Right lobe of liver (tissue), 4 donors: ENCODE measurements at regions not wholly inside any gene's neighbourhood (a gene's known extent, or its start where the extent isn't known, plus 50 kb on each side); places are given as distances from the start of the nearest gene placed in this dataset.

Source experiments
- CTCF ChIP-seq, 4 donors: fragments of 200-600 bp in 3 of 4; fragments of 450-650 bp in 1 of 4; IDR thresholded peaks; one replicate each; pipeline versions ENCODE4 v1.5.1 to v1.8.0; 2016 to 2022; ENCODE audit warnings: antibody characterized with exemption in 4 of 4, mild to moderate bottlenecking in 2 of 4
- POLR2A ChIP-seq: fragments of 450-650 bp; IDR thresholded peaks from one replicate; pipeline ENCODE4 v1.6.1; 2017; ENCODE audit warnings: antibody characterized with exemption, mild to moderate bottlenecking
- donor health status: DM: no; HTN: no; CAD: no.
- donor health status: DM: no; HTN: no; CAD: no.
- donor health status: DM: no; HTN: yes; CAD: no.

- TF ChIP-seq POLR2A (no peak), CTCF (IDR thresholded peaks at IDR 0.05) (no peak)
Measured at GRCh38 chr2:175755656-175756386, 246.2 kb downstream of the LNPK start.
